AG04449 (cell line): ENCODE measurements at regions not wholly inside any gene's neighbourhood (a gene's known extent, or its start where the extent isn't known, plus 50 kb on each side); places are given as distances from the start of the nearest gene placed in this dataset.

Experiments used
- CTCF ChIA-PET: fragments of 350-600 bp; formaldehyde crosslinking; extraction: SDS; loops from one replicate; lab custom pipeline; 2021; ENCODE audit warnings: antibody characterized with exemption; lab: Yijun Ruan, JAX
- POLR2A ChIA-PET: fragments of 400-600, 350-600 bp; formaldehyde crosslinking; extraction: SDS; loops from one replicate; lab custom pipeline; 2020; ENCODE audit warnings: antibody characterized with exemption, inconsistent platforms; lab: Yijun Ruan, JAX
- DNase-seq: peaks from one replicate; pipeline ENCODE4 v3.0.0-alpha.2; 2010; ENCODE audit warnings: low read depth, low spot score
- H3K4me3 ChIP-seq: 2 replicates; pipeline ENCODE4 v1.5.1; 2011; ENCODE audit warnings: low read depth, mild to moderate bottlenecking, control low read depth, low read length
- TF ChIP-seq, protein P1 (sequence below): IDR thresholded peaks from one replicate; pipeline ENCODE4 v1.5.1; 2011; ENCODE audit warnings: mild to moderate bottlenecking, moderate library complexity, low read length, control low read depth, inconsistent platforms; ENCODE audit not compliant: insufficient read depth; ENCODE audit errors: missing control alignments

- CTCF ChIA-PET, result interaction anchor here (0.7 to 1.5 kb wide), 3 partner anchors 13 to 31 kb away, joined by 3 to 8 read pairs (median 6); no protein-coding TSS in a partner anchor
Observed at GRCh38 chr14:59086241-59086882, 102.1 kb upstream of the DAAM1 start.

DNA sequence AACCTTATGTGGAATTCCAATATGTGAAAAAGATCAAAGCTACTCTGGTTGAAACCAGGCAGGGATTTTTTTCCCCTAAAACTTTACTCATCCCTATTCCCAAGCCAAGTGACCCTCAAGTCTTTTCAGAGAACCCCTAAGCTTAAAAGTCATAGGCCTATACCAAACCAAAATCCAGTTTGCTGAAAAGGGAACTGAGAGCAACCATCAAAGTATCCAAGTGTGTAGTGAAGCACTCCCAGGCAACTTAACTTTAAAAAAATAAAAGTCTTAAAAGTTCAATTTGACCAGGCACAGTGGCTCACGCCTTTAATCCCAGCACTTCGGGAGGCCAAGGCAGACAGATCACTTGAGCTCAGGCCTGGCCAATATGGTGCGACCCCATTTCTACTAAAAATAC is 101.2 kb upstream of the DAAM1 start:
- TF ChIP-seq, protein P1, sequence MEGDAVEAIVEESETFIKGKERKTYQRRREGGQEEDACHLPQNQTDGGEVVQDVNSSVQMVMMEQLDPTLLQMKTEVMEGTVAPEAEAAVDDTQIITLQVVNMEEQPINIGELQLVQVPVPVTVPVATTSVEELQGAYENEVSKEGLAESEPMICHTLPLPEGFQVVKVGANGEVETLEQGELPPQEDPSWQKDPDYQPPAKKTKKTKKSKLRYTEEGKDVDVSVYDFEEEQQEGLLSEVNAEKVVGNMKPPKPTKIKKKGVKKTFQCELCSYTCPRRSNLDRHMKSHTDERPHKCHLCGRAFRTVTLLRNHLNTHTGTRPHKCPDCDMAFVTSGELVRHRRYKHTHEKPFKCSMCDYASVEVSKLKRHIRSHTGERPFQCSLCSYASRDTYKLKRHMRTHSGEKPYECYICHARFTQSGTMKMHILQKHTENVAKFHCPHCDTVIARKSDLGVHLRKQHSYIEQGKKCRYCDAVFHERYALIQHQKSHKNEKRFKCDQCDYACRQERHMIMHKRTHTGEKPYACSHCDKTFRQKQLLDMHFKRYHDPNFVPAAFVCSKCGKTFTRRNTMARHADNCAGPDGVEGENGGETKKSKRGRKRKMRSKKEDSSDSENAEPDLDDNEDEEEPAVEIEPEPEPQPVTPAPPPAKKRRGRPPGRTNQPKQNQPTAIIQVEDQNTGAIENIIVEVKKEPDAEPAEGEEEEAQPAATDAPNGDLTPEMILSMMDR, result no peak
- ChIA-PET CTCF (interaction anchor here (0.9 to 1.5 kb wide), 2 partner anchors 32 to 58 kb away, joined by 3 to 8 read pairs; no protein-coding TSS in a partner anchor), POLR2A (no interaction called here)
- no peak overlapping the region for H3K4me3 ChIP-seq
- DNase-seq, result no peak

More at GRCh38 chr14:59086241-59086882, 102.1 kb upstream of the DAAM1 start:
- POLR2A ChIA-PET, result no interaction called here
- DNase-seq, result peak; percentile 60
- TF ChIP-seq, protein P1, result no peak
- H3K4me3 ChIP-seq, result no peak overlapping the region

- ChIA-PET CTCF (interaction anchor here (0.9 to 1.5 kb wide), 2 partner anchors 32 to 58 kb away, joined by 3 to 8 read pairs; no protein-coding TSS in a partner anchor), POLR2A (no interaction called here)
- DNase-seq, result no peak
Observed at GRCh38 chr14:59087711-59088110, 100.8 kb upstream of the DAAM1 start.

DNA sequence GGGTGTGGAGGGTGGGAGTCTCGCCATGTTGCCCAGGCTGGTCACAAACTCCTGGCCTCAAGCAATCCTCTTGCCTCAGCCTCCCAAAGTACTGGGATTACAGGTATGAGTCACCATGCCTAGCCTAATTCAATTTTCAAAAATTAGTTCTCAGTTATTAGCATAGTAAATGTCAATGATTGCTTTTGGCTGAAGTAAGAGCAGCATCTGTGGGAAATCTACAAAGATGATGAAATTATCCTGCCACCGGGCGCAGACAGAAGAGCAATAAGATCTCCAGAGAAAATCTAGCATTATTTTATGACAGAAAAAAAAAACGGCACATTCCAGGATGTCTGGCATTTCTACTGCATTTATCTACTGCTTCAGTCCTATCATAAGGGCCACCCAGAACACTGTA is 97.9 kb upstream of the DAAM1 start:
- DNase-seq, result no peak
- no peak overlapping the region for H3K4me3 ChIP-seq
- TF ChIP-seq, protein P1, result no peak
- ChIA-PET POLR2A (no interaction called here), CTCF (interaction anchor here (1.3 kb wide), 1 partner anchor 10 kb away, joined by 3 read pairs; no protein-coding TSS in a partner anchor)

More at GRCh38 chr14:59087711-59088110, 100.8 kb upstream of the DAAM1 start:
- no peak overlapping the region for H3K4me3 ChIP-seq
- TF ChIP-seq, protein P1, result no peak

DNA sequence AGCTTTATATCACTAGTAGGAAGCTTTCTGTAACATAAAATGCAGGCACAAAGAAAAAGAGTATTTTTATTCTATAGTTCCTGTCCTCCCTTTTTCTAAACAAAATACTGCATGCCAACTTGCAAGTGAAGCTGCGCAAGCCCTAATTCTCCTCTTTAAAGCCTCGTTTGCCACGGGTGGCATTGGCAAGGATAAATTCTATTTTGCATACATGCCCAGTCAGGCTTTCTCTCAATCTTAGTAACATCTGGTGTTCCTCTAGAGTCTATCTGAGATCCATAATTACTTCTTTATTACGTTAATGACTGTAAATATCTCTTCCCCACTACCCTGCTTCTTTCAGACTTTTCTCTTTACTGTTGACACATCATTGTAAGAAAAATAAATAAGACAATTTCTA is 97.1 kb upstream of the DAAM1 start:
- ChIA-PET POLR2A (no interaction called here), CTCF (interaction anchor here (0.8 kb wide), 1 partner anchor 448 kb away, joined by 3 read pairs; no protein-coding TSS in a partner anchor)
- TF ChIP-seq, protein P1, result no peak
- DNase-seq, result no peak
- no peak overlapping the region for H3K4me3 ChIP-seq

DNA sequence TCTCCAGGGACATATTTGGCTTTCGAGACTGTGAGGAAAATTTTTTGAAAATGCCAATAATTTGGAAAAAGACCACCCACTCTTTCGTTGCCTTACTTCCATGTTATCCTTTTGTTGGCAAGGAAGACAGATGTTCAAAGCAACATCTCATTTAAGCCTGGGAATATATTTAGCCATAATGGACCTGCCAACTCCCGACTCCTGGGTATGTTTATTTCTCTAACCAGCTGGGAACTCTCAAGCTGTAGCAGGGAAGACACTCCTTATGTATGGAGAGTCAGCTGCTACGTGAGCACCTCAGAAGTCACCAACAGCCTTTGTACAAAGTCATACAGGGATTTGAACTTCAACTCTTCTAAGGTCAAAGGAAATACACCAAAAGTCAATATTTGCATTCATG is 96.5 kb upstream of the DAAM1 start:
- no peak overlapping the region for H3K4me3 ChIP-seq
- ChIA-PET POLR2A (no interaction called here), CTCF (no interaction called here)
- no peak for DNase-seq
- TF ChIP-seq, protein P1, result no peak
